ENCODE measurements at regions not wholly inside any gene's neighbourhood (a gene's known extent, or its start where the extent isn't known, plus 50 kb on each side); places are given as distances from the start of the nearest gene placed in this dataset.
"Not testable (repeated sequence)": the region's sequence is repeated elsewhere in the genome, so short reads cannot be mapped to it uniquely, and the experiment has no call there.

DNA sequence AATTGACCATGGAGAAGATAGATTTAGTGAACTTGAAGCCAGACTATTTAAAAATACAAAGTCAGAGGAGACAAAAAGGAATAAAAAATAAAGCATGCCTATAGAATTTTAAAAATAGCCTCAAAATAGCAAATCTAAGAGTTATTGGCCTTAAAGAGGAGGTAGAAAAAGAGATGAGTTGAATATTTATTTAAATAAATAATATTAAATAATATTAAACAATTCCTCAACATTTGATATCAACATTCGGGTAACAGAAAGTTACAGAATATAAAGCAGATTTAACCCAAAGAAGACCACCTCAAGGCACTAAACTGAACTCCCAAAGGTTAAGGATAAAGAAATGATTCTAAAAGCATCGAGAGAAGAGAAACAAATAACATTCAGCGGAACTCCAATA, 1627.4 kb downstream of the SPATA31A7 start:
- TF ChIP-seq, protein P1, sequence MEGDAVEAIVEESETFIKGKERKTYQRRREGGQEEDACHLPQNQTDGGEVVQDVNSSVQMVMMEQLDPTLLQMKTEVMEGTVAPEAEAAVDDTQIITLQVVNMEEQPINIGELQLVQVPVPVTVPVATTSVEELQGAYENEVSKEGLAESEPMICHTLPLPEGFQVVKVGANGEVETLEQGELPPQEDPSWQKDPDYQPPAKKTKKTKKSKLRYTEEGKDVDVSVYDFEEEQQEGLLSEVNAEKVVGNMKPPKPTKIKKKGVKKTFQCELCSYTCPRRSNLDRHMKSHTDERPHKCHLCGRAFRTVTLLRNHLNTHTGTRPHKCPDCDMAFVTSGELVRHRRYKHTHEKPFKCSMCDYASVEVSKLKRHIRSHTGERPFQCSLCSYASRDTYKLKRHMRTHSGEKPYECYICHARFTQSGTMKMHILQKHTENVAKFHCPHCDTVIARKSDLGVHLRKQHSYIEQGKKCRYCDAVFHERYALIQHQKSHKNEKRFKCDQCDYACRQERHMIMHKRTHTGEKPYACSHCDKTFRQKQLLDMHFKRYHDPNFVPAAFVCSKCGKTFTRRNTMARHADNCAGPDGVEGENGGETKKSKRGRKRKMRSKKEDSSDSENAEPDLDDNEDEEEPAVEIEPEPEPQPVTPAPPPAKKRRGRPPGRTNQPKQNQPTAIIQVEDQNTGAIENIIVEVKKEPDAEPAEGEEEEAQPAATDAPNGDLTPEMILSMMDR (conservative IDR thresholded peaks at IDR 0.05; ENCODE audit: low read depth, low read length) = not testable (repeated sequence)
- not testable (repeated sequence) for TF ChIP-seq POLR2A (IDR thresholded peaks at IDR 0.05; ENCODE audit: low read depth, low read length); CHD1 (IDR thresholded peaks at IDR 0.05; ENCODE audit: low read depth, low read length); RCOR1 (IDR thresholded peaks at IDR 0.05; ENCODE audit: insufficient replicate concordance, low read length); MAFK (IDR thresholded peaks at IDR 0.05; ENCODE audit: low read depth, low read length); ELK1 (IDR thresholded peaks at IDR 0.05; ENCODE audit: borderline replicate concordance, low read depth, low read length); FOS (IDR thresholded peaks at IDR 0.05; ENCODE audit: low read depth, low read length)

Measured in IMR-90 (cell line).